OCI-LY1 (cell line): ENCODE measurements at regions not wholly inside any gene's neighbourhood (a gene's known extent, or its start where the extent isn't known, plus 50 kb on each side); places are given as distances from the start of the nearest gene placed in this dataset.

Source experiments
- H2AFZ ChIP-seq: fragments of 200-600 bp; sonication (generic), shearing (Covaris generic); 2 replicates; pipeline ENCODE4 v1.6.0; 2014; ENCODE audit warnings: antibody characterized with exemption, mild to moderate bottlenecking, low read length
- H3F3A ChIP-seq: fragments of 200-600 bp; sonication (generic), shearing (Covaris generic); 2 replicates; pipeline ENCODE4 v1.6.0; 2014; ENCODE audit warnings: mild to moderate bottlenecking, antibody characterized with exemption, low read length, moderate library complexity; ENCODE audit not compliant: insufficient read depth
- H3K27ac ChIP-seq: fragments of 200-600 bp; sonication (generic); 2 replicates; pipeline ENCODE4 v1.5.1; 2014; ENCODE audit warnings: low read length, mixed run types, mild to moderate bottlenecking, low read depth; ENCODE audit not compliant: poor library complexity, severe bottlenecking
- H3K27me3 ChIP-seq: fragments of 200-600 bp; sonication (generic); 2 replicates; pipeline ENCODE4 v1.6.0; 2014; ENCODE audit warnings: antibody characterized with exemption, mild to moderate bottlenecking, low read length, moderate library complexity; ENCODE audit not compliant: insufficient read depth
- H3K36me3 ChIP-seq: fragments of 200-600 bp; sonication (generic); 2 replicates; pipeline ENCODE4 v1.6.1; 2014; ENCODE audit warnings: mild to moderate bottlenecking, antibody characterized with exemption, low read length, moderate library complexity, mixed read lengths; ENCODE audit not compliant: insufficient read depth
- H3K4me1 ChIP-seq: fragments of 200-600 bp; sonication (generic); 2 replicates; pipeline ENCODE4 v1.5.1; 2014; ENCODE audit warnings: mild to moderate bottlenecking, low read length, moderate library complexity; ENCODE audit not compliant: insufficient read depth, severe bottlenecking
- H3K4me2 ChIP-seq: fragments of 200-600 bp; sonication (generic), shearing (Covaris generic); 2 replicates; pipeline ENCODE4 v1.6.1; 2014; ENCODE audit warnings: low read length
- H3K4me3 ChIP-seq: fragments of 200-600 bp; sonication (generic); 2 replicates; pipeline ENCODE4 v1.5.1; 2014; ENCODE audit warnings: low read length, low read depth, mild to moderate bottlenecking, mixed read lengths; ENCODE audit not compliant: poor library complexity, severe bottlenecking
- H3K79me2 ChIP-seq: fragments of 200-600 bp; shearing (Covaris generic); 2 replicates; pipeline ENCODE4 v1.6.1; 2016; ENCODE audit warnings: mixed run types, low read length, mixed read lengths; ENCODE audit not compliant: insufficient read depth
- H3K9ac ChIP-seq: fragments of 200-600 bp; sonication (generic), shearing (Covaris generic); 2 replicates; pipeline ENCODE4 v1.6.1; 2014; ENCODE audit warnings: mild to moderate bottlenecking, low read length, mixed read lengths
- H3K9me2 ChIP-seq: fragments of 200-600 bp; sonication (generic), shearing (Covaris generic); 2 replicates; pipeline ENCODE4 v1.6.1; 2014; ENCODE audit warnings: low read depth, mild to moderate bottlenecking, low read length, mixed read lengths
- H3K9me3 ChIP-seq: fragments of 200-600 bp; shearing (Covaris generic); 2 replicates; pipeline ENCODE4 v1.6.1; 2014; ENCODE audit warnings: low read length, mixed read lengths
- H4K20me1 ChIP-seq: fragments of 200-600 bp; sonication (generic), shearing (Covaris generic); 2 replicates; pipeline ENCODE4 v1.6.0; 2016; ENCODE audit warnings: mild to moderate bottlenecking, low read length; ENCODE audit not compliant: insufficient read depth
- CTCF ChIP-seq: fragments of 200-600 bp; sonication (generic), shearing (Covaris generic); IDR thresholded peaks from 2 replicates; pipeline ENCODE4 v1.5.1; 2017; ENCODE audit warnings: mild to moderate bottlenecking, antibody characterized with exemption, low read length, moderate library complexity, mixed read lengths
- EZH2 ChIP-seq: fragments of 200-600 bp; sonication (generic), shearing (Covaris generic); IDR thresholded peaks from 2 replicates; pipeline ENCODE4 v1.8.0; 2017; ENCODE audit warnings: borderline replicate concordance, mixed run types, mild to moderate bottlenecking, antibody characterized with exemption, low read length, moderate library complexity, mixed read lengths

- H2AFZ ChIP-seq: no peak overlapping the region
- no peak overlapping the region for H3K27ac ChIP-seq
- H3K27me3 ChIP-seq: no peaks in the 10 kb centered on the region
- no peaks in the 10 kb centered on the region; the same call in 1 of the 2 replicates for H3K36me3 ChIP-seq
- no peak overlapping the region for H3K9ac ChIP-seq
- TF ChIP-seq EZH2 (no peak), CTCF (no peak)
- H3K4me1 ChIP-seq: no peaks in the 10 kb centered on the region
- no peaks in the 10 kb centered on the region for H3K79me2 ChIP-seq
- no peaks in the 10 kb centered on the region for H3F3A ChIP-seq
- no peak overlapping the region for H3K4me3 ChIP-seq
- H3K9me2 ChIP-seq: no peaks in the 10 kb centered on the region
- H4K20me1 ChIP-seq: no peaks in the 10 kb centered on the region
- no peak overlapping the region for H3K4me2 ChIP-seq
- no peaks in the 10 kb centered on the region for H3K9me3 ChIP-seq
Observed at GRCh38 chr16:65910291-65910690, 456.2 kb upstream of the CDH5 start.

- no peak overlapping the region for H3K4me2 ChIP-seq
- no peaks in the 10 kb centered on the region; the same call in 1 of the 2 replicates for H3K36me3 ChIP-seq
- H2AFZ ChIP-seq: no peak overlapping the region
- TF ChIP-seq EZH2 (no peak), CTCF (no peak)
- H3K79me2 ChIP-seq: no peaks in the 10 kb centered on the region
- no peaks in the 10 kb centered on the region for H3K27me3 ChIP-seq
- H3K9me2 ChIP-seq: no peaks in the 10 kb centered on the region
- H3F3A ChIP-seq: no peaks in the 10 kb centered on the region
- no peak overlapping the region for H3K9ac ChIP-seq
- H4K20me1 ChIP-seq: no peaks in the 10 kb centered on the region
- H3K4me1 ChIP-seq: no peaks in the 10 kb centered on the region
- no peaks in the 10 kb centered on the region for H3K9me3 ChIP-seq
- no peak overlapping the region for H3K4me3 ChIP-seq
- no peak overlapping the region for H3K27ac ChIP-seq
Observed at GRCh38 chr16:65909310-65910050, 457.0 kb upstream of the CDH5 start.

GRCh38 chr16:65908568-65908967 lies 457.9 kb upstream of the CDH5 start:
- TF ChIP-seq CTCF: no peak
- no peak for TF ChIP-seq EZH2
- Histone ChIP-seq H3K9me3 (no peaks in the 10 kb centered on the region), H3K4me3 (no peak overlapping the region), H3K4me2 (no peak overlapping the region), H4K20me1 (no peaks in the 10 kb centered on the region), H2AFZ (no peak overlapping the region), H3K4me1 (no peaks in the 10 kb centered on the region), H3K79me2 (no peaks in the 10 kb centered on the region), H3K27ac (no peak overlapping the region), H3K9ac (no peak overlapping the region), H3K36me3 (no peaks in the 10 kb centered on the region; the same call in 1 of the 2 replicates), H3K27me3 (no peaks in the 10 kb centered on the region), H3F3A (no peaks in the 10 kb centered on the region), H3K9me2 (no peaks in the 10 kb centered on the region)
